ENCODE measurements at regions not wholly inside any gene's neighbourhood (a gene's known extent, or its start where the extent isn't known, plus 50 kb on each side); places are given as distances from the start of the nearest gene placed in this dataset.
"Not testable (repeated sequence)": the region's sequence is repeated elsewhere in the genome, so short reads cannot be mapped to it uniquely, and the experiment has no call there.

GRCh38 chr13:47892374-47892773, 108.7 kb downstream of the SUCLA2 start:
- DNase-seq, result no peak

DNA sequence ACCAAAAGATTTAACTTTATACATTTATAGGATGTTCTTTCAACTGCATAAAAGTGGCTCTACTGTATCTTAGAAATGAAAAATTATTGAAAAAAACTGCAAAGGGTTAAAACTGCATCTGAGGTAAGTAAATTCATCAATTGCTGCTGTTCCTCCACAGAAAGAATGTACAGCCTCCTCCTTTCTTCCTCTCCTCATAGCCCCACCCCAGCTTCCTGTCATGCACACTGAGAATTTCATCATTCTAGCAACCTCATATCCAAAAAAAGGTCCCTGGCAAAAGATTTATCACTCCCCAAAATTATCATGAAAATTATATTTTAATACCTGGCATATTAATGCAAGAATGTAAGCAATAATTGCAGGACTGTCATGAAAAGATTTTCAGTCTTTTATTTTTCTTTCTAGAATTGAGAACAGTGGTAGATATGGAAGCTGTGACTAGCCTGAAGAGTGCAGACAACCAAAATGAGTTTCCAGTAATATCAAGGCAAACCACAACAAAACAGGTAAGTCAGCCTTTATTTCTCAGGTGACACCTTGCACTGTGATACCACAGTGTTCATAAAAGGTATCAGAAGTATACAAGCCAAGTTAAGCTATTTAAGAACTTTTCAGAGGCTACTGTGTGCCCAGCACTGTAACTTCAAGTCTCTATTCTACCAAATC, 110.8 kb downstream of the SUCLA2 start:
- no peak for DNase-seq

- no peak for DNase-seq
Observed at GRCh38 chr13:47886314-47886713, 114.8 kb downstream of the SUCLA2 start.

DNA sequence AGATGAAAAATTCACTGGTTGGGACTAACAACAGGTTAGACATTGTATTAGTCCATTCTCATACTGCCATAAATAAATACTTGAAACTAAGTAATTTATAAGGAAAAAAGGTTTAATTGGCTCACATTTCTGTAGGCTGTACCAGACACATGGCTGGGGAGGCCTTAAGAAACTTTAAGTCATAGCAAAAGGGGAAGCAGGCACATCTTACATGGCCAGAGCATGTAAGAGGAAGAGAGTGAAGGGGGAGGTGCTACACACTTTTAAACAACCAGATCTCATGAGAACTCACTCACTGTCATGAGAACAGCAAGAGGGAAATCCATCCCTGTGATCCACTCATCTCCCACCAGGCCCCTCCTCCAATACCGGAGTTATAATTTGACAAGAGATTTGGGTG, 125.9 kb downstream of the SUCLA2 start:
- DNase-seq, result no peak

- DNase-seq, result not testable (repeated sequence)
Observed at GRCh38 chr13:47873987-47874386, 127.1 kb downstream of the SUCLA2 start.

DNA sequence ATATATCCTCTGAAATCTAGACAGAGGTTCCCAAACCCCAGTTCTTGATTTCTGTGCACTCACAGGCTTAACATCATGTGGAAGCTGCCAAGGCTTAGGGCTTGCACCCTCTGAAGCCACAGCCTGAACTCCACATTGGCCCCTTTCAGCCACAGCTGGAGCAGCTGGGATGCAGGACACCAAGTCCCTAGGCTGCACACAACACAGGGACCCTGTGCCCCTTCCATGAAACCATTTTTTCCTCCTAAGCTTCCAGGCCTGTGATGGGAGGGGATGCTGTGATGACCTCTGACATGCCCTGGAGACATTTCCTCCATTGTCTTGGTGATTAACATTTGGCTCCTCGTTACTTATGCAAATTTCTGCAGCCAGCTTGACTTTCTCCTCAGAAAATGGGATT, 127.8 kb downstream of the SUCLA2 start:
- not testable (repeated sequence) for DNase-seq

GRCh38 chr13:47869776-47870175, 131.3 kb downstream of the SUCLA2 start:
- no peak for DNase-seq

DNA sequence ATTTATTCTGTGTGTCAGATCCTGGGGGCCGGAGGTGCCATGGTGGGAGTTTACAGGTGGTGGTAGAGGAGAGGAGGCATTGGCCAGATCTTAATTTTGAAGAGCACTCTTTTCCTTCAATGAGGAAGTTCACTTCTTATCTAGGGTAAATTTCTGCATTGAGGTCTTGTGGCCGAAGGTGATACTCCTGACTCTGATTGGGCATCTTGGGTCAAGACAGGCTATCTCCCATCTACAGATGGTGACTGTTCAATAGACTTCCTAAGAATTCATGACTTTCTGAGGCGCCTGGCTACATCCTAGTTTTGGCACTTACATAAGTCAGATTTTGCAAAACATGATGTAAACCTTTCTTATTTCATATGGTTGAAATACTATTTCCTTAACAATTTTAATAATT, 135.2 kb downstream of the SUCLA2 start:
- DNase-seq, result no peak

GRCh38 chr13:47862841-47863240, 138.2 kb downstream of the SUCLA2 start:
- DNase-seq, result no peak

DNA sequence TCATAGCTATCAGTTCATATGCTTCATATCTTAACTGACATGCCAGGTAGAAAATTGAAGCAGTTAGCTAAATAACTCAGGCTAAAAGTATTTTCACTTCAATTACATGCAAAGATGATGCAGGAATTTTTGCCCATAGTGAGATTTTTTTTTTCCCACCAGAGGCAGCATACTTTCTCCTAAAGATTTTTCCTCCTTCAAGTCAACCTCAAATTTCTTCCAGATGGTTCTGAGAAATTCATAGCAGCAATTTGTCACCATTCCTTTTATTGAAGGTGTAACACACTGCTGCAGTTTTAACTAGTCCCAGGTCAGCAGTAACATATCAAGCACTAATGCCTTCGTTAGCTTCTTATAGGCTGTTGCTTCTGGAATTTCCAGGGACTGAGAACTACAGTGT, 141.9 kb downstream of the SUCLA2 start:
- DNase-seq, result no peak

GRCh38 chr13:47858042-47859025, 142.7 kb downstream of the SUCLA2 start:
- DNase-seq, result no peak

DNA sequence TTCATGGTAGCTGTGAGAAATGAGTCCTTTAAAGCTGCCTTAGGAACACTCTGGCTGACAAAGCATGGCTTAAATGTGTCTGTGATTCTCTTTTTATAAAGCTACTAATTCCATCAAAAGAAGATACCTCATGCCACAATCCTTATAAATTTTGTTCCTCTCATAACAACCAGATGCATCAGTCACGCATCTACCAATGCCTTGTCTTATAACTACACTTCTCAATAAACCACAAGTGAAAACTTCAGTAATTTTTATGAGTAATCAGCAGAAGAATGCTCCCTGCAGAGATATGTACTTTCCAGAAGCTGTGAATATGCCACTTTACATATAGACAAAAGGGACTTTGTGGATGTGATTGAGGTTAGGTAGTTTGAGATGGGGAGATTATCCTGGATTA, 147.8 kb downstream of the SUCLA2 start:
- no peak for DNase-seq

DNA sequence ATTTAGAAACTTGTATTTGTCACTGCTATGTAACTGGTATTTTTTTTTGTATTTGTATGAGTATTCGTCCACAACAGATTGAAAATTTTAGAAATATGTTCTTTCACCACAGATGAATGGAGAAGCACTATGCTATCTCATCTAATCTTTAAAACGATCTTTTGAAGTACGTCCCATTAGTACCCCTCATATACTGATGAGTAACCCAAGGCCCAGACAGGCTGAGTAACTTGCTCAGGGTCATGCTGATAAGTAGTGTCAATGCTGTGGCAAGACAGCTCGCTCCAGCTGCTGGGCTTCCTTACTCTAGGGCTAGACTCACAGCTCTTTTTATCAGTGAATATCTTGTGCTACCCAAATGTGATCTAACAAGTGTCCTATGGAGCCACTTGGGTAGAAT, 154.2 kb downstream of the SUCLA2 start:
- DNase-seq, result no peak

GRCh38 chr13:47845981-47846380, 155.1 kb downstream of the SUCLA2 start:
- DNase-seq, result no peak

DNA sequence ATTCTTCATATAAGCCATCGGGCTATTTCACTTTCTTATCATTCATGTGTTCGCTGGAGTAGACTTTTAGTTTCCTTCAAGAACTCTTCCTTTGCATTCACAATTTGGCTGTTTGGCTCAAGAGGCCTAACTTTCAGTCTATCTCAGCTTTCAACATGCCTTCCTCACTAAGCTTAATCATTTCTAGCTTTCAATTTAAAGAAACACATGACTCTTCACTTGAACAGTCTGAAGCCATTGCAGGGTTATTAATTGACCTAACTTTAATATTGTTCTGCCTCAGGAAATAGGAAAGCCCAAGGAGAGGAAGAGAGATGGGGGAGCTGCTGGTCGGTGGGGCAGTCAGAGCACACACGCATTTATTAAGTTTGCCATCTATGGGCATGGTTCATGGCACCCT, 158.1 kb downstream of the SUCLA2 start:
- DNase-seq, result no peak

DNA sequence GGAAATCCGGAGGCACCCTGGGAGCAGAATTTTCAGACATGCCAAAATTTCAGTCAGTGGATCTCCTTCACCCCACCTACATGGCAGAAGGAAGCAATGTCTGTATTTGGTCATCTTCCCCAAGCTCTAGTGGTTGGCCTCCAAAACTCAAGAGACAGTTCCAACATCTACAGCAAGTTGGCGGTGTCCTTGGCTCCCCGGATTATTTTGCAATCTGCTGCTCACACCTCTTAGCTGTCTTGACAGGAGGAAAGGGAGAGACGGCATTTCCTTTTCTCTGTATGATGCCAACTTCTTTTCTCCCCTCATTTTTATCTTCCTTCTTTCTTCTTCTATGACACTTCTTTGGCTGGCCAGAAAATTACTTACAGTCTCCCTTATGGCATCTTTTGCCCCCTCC, 159.9 kb downstream of the SUCLA2 start:
- DNase-seq, result no peak

DNA sequence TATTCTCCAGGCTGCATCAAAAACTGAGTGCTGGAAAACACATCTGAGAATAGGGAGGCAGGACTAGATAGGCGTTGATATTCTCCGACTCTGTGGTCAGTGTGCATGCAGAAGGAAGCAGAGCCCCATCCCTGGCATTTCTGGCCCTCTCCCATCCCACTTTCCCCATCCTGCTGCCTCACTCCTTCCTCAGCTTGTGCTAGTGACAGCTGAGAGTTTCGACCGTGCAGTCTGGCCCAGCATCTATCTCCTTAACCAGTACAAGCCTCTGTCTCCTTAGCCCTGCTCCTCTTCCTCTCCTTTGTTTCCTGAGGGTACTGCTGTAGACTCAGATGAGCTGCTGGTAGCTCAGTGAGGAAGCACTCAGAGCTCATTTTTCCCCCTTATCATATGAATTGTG, 163.2 kb downstream of the SUCLA2 start:
- DNase-seq, result no peak

DNA sequence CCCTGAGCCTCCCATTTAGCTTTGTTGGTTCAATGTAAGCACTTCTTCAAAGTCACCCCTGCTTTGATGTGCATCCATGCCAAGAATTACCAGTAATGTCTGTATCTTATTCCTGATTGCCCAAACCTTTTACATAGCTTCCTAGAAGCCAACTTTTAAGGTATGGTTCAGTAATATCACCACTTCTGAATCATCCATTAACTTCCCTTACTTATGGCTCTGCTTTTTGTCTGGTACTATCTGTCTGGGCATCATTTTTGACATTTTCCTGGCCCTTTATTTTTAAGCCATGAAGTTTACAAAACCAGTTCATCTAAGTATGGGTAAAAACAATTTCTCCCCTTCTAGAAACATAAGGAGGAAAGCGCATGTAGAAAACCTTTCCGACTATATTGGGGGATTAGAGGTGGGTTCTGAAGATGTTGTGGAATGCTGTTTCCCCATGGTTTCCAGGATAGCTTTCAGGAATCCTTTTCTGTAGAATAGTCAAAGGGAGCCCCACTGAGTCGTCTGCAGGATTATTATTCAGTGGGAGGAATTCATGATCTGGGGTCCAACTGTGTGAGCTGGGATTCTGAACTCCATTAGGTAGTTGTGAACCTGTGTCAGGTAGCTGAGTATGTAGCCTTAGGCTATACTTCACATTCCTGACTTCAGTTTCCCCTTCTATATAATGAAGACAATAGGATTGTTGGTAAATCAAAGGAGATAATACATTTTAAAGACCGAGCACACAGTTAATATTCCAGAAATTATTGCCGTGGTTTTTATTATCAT, 163.8 kb downstream of the SUCLA2 start:
- DNase-seq, result no peak

- no peak for DNase-seq
Observed at GRCh38 chr13:47835470-47836228, 165.4 kb downstream of the SUCLA2 start.

DNA sequence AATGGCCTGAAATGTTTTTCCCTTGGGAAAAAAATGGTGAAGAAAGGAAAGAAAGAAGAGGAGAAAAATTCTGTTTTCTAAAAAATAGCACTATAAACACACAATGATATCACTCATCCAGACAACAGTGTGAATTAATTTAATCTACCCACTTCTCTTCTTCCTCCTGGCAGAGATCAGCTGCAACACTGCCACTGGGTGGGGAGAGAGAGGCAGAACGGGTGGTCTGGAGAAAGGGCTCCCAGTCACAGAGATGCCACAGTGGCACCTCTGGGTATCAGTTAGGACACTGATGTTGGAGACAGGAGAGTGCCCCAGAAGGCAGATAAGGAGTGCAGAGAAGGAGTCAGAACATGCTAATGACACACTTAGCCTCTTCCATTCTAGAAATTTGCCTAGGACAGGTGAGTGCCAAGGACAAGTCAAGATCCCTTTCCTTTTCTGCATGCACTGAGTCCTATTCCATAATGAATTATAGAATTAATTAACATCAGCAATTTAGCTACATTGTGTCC, 168.6 kb downstream of the SUCLA2 start:
- DNase-seq, result no peak

DNA sequence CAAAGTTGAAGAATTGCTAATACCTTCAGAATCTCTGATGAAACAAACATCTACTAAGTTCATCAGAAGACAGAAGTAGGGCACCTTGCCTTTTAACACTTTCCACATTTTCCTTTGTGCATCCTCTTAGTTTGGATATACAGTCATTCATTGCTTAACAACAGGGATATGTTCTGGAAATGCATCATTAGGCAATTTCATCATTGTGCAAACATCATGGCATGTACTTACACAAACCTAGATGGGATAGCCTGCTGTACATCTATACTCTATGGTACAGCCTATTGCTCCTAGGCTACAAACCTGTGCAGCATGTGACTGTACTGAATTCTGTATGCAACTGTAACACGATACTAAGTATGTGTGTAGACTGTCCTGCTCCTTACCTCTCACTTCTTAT, 169.8 kb downstream of the SUCLA2 start:
- DNase-seq, result no peak

DNA sequence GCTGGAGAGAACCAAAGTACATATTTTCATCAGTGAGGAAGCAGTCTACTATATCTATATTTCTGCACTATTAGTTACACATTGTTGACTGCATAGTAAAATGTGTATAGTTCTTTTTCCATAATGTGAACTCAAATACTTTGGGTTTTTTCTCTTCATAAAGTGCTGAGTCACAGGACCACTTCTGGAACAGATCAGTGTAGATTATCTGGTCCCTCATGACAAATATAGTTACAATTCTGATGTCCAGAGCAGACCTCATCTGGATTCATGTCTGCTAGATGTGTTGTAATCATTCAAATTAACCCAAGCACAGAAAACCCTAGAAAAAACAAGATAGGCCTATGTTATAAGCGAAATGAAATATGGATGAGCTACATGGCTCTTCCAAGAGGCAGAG, 171.4 kb downstream of the SUCLA2 start:
- no peak for DNase-seq

DNA sequence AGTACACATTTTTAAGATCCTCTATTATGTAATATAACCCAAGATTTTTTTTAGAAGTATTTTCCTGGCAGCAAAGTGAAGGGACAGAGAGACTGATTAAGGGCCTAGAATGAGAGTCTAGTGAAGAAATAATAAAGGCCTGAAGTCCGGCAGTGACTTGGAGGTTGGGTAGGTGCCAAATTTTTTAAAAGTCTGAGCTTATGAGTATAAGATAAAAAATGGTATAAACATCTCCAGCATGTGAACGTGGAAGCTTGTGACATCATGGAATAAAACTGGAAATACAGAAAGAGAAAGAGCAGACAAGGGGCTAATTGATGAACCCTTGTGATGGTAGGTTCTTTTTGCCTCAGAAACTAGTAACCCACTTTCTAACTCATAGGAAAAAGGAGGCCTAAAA, 174.6 kb downstream of the SUCLA2 start:
- no peak for DNase-seq
